ENCODE measurements at regions not wholly inside any gene's neighbourhood (a gene's known extent, or its start where the extent isn't known, plus 50 kb on each side); places are given as distances from the start of the nearest gene placed in this dataset.

DNA sequence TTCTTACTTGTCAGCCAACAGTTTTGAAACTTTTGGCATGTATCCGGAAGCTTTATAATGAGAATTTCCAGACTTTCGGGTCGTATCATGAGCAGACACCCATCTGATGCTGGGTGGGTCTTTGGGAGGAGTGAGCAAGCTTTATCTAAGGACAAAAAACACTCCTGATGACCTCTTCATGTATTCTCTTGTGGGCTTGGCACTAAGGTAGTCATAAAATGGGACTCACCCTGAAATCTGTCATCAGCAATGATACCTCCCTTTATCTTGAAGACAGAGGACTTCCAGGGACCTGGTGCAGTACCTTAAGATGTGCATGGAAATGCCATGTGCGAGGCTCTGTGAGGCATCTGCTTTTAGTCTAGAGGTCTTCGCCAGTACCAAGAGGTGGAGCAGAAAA lies 346.3 kb upstream of the PPARGC1A start:
- Mint-ChIP-seq H3K4me1 (no peaks in the 10 kb centered on the region), H3K36me3 (ENCODE audit: low read depth) (no peaks in the 10 kb centered on the region), H3K27ac (no peak overlapping the region), H3K4me3 (no peak overlapping the region), H3K9me3 (no peaks in the 10 kb centered on the region), H3K27me3 (no peaks in the 10 kb centered on the region)
- ChIA-PET CTCF (no interaction called here), POLR2A (no interaction called here)
- no peak for DNase-seq

DNA sequence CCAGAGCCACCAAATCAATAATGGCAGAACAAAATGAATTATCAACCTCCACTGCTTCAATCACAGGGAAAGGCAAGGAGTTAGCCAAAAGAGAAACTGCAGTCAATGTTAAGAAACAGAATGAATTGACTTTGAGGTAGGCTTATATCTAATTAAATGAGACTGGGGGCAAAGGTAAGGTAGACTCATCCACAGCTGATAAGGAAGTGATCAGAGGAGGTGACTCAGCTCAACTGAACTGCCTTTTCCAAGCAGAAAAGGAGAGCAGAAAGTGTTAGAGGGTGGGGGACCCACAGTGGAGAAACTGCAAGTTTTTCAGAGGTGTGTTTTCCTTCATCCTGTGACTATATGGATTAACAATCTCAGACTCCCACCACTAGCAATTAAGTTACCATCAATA lies 345.8 kb upstream of the PPARGC1A start:
- Mint-ChIP-seq H3K27ac (no peak overlapping the region), H3K36me3 (ENCODE audit: low read depth) (no peaks in the 10 kb centered on the region), H3K4me1 (no peaks in the 10 kb centered on the region), H3K4me3 (no peak overlapping the region), H3K27me3 (no peaks in the 10 kb centered on the region), H3K9me3 (no peaks in the 10 kb centered on the region)
- CTCF ChIA-PET, result no interaction called here
- no peak for DNase-seq
- POLR2A ChIA-PET, result no interaction called here

DNA sequence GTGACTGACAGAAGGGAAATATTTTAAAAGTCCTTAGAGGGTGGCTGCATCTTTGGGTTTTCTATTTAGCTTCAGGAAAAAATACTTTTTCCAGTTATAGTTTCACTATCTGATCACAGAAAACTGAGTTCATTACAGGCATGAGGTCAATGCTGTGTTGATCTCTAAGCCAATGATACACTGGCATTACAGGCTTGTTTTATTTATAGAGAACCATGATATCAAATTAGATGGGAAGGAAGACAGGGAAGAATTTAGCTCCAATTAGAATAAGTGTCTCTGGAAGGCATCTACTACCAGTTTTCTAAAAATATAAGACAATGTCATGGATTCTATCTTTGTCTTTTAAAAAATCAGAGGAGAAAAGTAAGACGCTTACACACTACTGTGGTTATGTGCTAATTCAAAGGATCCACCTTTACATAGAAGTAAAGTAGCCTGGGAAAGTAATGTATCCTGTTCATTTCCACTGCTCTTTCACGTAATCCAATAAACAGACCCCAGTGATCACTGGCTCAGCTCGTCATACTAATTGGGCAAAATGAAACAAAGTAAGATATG lies 344.5 kb upstream of the PPARGC1A start:
- no peak overlapping the region for H3K27ac Mint-ChIP-seq
- no peak overlapping the region for H3K4me3 Mint-ChIP-seq
- ChIA-PET POLR2A (no interaction called here), CTCF (no interaction called here)
- no peaks in the 10 kb centered on the region for H3K4me1 Mint-ChIP-seq
- no peaks in the 10 kb centered on the region for H3K27me3 Mint-ChIP-seq
- DNase-seq, result no peak
- no peaks in the 10 kb centered on the region for H3K9me3 Mint-ChIP-seq
- H3K36me3 Mint-ChIP-seq (ENCODE audit: low read depth), result no peaks in the 10 kb centered on the region

DNA sequence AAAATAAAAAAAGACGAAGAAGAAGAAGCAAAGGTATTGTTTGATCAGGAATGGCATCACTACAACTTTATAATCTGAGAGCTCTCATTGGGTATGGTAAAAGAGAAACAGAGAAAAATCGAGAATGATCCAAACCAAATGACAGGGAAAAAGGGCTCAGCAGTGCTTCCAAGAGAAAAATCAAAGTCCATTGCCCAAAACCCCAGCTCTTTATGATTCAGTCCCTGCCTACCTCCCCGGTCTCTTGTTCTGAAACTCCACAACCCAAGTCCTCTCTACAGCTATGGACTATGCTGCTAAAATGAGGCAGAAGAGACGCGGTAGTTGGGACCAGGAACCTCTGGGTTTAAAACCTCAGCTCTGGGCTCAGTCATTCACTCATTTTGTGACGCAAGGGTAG lies 341.1 kb upstream of the PPARGC1A start:
- H3K9me3 Mint-ChIP-seq, result peaks cover 2% of the 10 kb centered on the region
- POLR2A ChIA-PET, result no interaction called here
- no peaks in the 10 kb centered on the region for H3K27me3 Mint-ChIP-seq
- CTCF ChIA-PET, result no interaction called here
- H3K4me3 Mint-ChIP-seq, result no peak overlapping the region
- H3K4me1 Mint-ChIP-seq, result no peaks in the 10 kb centered on the region
- no peak overlapping the region for H3K27ac Mint-ChIP-seq
- DNase-seq, result no peak
- no peaks in the 10 kb centered on the region for H3K36me3 Mint-ChIP-seq (ENCODE audit: low read depth)

DNA sequence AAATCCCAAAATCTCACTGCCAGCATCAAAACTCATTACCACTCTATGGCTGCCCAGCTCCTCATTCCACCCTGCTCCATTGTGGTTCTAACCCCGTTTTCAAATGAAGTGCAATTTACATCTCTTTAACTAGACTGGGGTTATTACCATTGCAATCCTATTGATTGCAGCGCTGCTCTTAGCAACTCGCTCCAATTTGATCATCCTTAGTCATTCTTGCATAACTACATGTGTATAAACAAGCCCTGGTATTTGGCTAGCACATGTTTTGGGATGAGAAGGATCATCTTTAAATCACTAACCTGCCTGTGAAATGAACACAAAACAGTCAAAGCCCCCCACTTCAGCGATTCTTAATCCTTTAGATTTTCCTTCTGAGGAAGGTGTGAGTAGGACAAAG lies 340.1 kb upstream of the PPARGC1A start:
- no peaks in the 10 kb centered on the region for H3K36me3 Mint-ChIP-seq (ENCODE audit: low read depth)
- no peaks in the 10 kb centered on the region for H3K4me1 Mint-ChIP-seq
- CTCF ChIA-PET, result no interaction called here

DNA sequence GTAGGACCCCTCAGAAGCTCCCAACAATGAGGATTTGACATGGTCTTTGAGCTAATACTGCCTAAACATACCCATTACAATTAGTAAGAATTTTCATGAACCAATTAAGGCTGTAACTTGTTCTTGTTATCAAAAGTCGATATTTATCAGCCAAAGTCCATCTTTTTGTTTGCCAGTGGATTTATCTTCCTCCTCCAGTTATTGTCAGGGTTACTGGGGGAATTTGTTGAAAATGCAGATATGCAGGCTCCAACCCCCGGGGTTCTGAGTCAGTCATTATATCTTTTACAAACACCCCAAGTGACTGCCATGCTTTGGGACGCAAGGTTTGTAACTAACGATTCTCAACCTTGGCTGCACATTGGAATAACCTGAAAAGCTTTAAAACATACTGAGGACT lies 338.8 kb upstream of the PPARGC1A start:
- H3K4me1 Mint-ChIP-seq, result no peaks in the 10 kb centered on the region
- ChIA-PET CTCF (no interaction called here), POLR2A (no interaction called here)
- H3K9me3 Mint-ChIP-seq, result peaks cover 4% of the 10 kb centered on the region
- H3K27me3 Mint-ChIP-seq, result no peaks in the 10 kb centered on the region
- H3K4me3 Mint-ChIP-seq, result no peak overlapping the region
- no peaks in the 10 kb centered on the region for H3K36me3 Mint-ChIP-seq (ENCODE audit: low read depth)
- no peak for DNase-seq
- no peak overlapping the region for H3K27ac Mint-ChIP-seq

More for the DNA sequence above, 340.1 kb upstream of the PPARGC1A start:
- no peaks in the 10 kb centered on the region for H3K27me3 Mint-ChIP-seq
- H3K4me3 Mint-ChIP-seq, result no peak overlapping the region
- POLR2A ChIA-PET, result no interaction called here
- H3K27ac Mint-ChIP-seq, result no peak overlapping the region
- DNase-seq, result no peak
- H3K9me3 Mint-ChIP-seq, result peaks cover 2% of the 10 kb centered on the region

DNA sequence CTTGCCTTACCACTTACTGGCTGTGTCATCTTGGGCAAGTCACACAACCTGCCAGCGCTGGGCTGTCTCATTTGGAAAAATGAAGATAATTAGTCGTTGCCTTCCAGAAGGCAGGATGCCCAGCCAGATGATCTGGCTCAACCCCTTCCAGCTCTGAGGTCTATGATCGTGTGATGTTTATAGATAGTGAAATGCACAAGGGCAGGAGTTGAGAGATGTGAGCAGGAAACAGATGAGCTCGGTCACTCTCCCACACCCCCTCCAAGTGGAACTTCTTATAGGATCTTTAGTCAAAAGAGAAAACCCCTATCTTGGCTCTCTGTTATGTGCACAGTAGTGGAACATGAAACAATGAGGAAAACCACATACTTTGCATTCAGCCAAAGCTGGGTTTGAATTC lies 336.8 kb upstream of the PPARGC1A start:
- Mint-ChIP-seq H3K27me3 (no peaks in the 10 kb centered on the region), H3K36me3 (ENCODE audit: low read depth) (no peaks in the 10 kb centered on the region), H3K4me1 (no peaks in the 10 kb centered on the region), H3K9me3 (peaks cover 4% of the 10 kb centered on the region), H3K27ac (no peak overlapping the region), H3K4me3 (no peak overlapping the region)
- ChIA-PET POLR2A (no interaction called here), CTCF (no interaction called here)
- no peak for DNase-seq

DNA sequence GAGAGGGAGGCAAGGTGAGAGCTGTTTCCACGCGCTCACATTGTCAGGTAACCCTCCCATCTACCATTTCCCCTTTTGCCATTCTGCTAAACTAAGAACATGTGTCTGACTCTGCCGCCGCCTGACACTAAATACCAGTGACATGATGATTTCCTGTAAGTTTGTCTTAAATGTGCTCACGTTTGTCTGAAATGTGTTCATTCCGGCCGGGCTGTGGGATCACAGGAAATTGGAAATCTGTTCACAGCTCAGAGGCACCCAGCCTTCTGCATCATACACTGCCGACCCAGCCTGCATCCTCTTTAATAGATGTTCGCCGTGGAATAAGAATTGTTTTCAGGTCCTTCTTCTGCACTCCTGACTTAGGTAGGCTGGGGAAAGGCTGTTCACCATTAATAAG lies 336.2 kb upstream of the PPARGC1A start:
- no peaks in the 10 kb centered on the region for H3K27me3 Mint-ChIP-seq
- DNase-seq, result no peak
- H3K27ac Mint-ChIP-seq, result no peak overlapping the region
- CTCF ChIA-PET, result no interaction called here
- no peak overlapping the region for H3K4me3 Mint-ChIP-seq
- peaks cover 4% of the 10 kb centered on the region for H3K9me3 Mint-ChIP-seq
- H3K36me3 Mint-ChIP-seq (ENCODE audit: low read depth), result no peaks in the 10 kb centered on the region
- no peaks in the 10 kb centered on the region for H3K4me1 Mint-ChIP-seq
- POLR2A ChIA-PET, result no interaction called here

DNA sequence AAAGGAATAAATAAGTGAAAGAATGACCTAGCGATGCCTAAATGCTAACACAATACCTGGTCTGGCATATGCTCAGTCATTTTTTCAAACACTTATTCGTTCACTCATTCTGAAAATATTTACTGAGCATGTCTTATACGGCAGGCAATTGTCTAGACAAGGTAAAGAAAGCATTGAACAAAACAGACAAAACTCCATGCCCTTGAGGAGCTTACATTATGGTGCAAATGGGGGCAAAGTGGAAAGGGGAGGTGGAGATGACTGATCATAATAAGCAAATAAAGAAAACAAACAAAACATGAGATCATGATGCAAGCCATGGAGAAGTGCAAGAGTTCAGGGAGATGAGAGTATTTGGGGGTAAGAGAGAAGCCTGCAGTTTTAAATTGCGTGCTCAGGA lies 334.6 kb upstream of the PPARGC1A start:
- Mint-ChIP-seq H3K36me3 (ENCODE audit: low read depth) (no peaks in the 10 kb centered on the region), H3K9me3 (peaks cover 4% of the 10 kb centered on the region), H3K4me3 (no peak overlapping the region), H3K27ac (no peak overlapping the region), H3K27me3 (no peaks in the 10 kb centered on the region), H3K4me1 (no peaks in the 10 kb centered on the region)
- ChIA-PET CTCF (interaction anchor here (0.5 kb wide), 1 partner anchor 20 kb away, joined by 4 read pairs; no protein-coding TSS in a partner anchor), POLR2A (interaction anchor here (0.7 kb wide), 1 partner anchor 1148 kb away, joined by 4 read pairs; no protein-coding TSS in a partner anchor)
- DNase-seq, result no peak

DNA sequence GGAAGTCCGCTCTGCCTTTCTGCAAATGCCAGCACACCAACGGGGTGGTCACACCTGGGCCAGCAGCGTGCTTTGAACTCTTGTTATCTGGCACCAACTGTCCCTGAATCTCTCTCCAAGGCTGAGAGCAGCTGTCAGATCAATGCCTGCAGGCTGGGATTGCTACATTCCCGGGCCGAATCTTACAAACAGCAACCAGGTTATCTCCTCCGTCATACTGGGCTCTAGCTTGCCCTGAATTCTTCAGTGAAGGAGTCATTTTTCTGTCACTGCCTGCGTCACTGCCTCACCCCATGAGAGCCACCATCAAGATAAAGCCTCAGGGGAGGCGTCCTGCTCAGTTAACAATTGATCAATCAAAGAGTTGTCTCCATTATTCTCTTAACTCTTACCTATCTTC lies 329.4 kb upstream of the PPARGC1A start:
- Mint-ChIP-seq H3K9me3 (no peaks in the 10 kb centered on the region), H3K27me3 (no peaks in the 10 kb centered on the region), H3K27ac (no peak overlapping the region), H3K4me3 (no peak overlapping the region), H3K36me3 (ENCODE audit: low read depth) (no peaks in the 10 kb centered on the region), H3K4me1 (no peaks in the 10 kb centered on the region)
- DNase-seq, result no peak
- ChIA-PET CTCF (no interaction called here), POLR2A (no interaction called here)

DNA sequence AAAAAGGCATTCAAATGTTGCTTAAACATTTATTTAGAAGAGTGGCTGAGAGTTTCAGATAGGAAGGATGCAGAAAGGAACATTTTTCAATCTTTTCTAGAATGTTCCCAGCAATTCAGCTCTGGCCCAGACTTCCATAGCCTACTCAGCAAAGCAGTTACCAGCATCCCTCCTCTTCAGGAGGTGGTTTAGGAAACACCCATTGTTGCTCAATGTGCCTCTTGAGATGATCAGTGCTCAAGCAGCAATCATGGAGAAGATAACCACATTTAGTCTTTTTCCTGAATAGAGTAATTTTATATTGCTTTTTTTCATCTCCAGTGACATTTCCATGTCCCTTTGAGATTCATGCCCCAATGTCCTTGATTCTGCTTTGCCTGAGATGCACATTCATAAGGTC lies 328.7 kb upstream of the PPARGC1A start:
- Mint-ChIP-seq H3K4me3 (no peak overlapping the region), H3K4me1 (no peaks in the 10 kb centered on the region), H3K9me3 (no peaks in the 10 kb centered on the region), H3K27me3 (no peaks in the 10 kb centered on the region), H3K36me3 (ENCODE audit: low read depth) (no peaks in the 10 kb centered on the region), H3K27ac (no peak overlapping the region)
- no peak for DNase-seq
- CTCF ChIA-PET, result no interaction called here
- POLR2A ChIA-PET, result no interaction called here

DNA sequence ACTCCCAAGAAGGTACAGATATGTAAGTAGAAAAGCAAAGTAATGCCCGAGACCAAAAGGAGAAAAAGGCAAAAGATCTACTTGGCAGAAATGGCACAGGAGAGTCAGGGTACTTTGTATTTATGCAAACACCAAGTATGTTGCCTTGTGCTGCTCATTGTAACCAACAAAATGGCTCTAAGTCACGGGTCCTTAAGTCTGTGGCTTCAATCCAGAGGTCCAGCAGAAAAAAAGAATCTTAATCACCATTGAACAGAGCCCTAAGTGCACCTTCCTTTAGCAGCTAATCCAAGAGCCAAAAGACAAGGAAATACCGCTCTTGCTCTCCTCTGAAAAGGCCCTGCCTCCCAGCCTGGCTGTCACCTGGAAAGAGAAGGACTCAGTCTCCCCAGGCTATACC lies 324.9 kb upstream of the PPARGC1A start:
- H3K9me3 Mint-ChIP-seq, result no peaks in the 10 kb centered on the region
- no peak overlapping the region for H3K27ac Mint-ChIP-seq
- H3K27me3 Mint-ChIP-seq, result no peaks in the 10 kb centered on the region
- H3K4me1 Mint-ChIP-seq, result no peaks in the 10 kb centered on the region
- ChIA-PET POLR2A (no interaction called here), CTCF (no interaction called here)
- no peak for DNase-seq
- no peaks in the 10 kb centered on the region for H3K36me3 Mint-ChIP-seq (ENCODE audit: low read depth)
- no peak overlapping the region for H3K4me3 Mint-ChIP-seq

DNA sequence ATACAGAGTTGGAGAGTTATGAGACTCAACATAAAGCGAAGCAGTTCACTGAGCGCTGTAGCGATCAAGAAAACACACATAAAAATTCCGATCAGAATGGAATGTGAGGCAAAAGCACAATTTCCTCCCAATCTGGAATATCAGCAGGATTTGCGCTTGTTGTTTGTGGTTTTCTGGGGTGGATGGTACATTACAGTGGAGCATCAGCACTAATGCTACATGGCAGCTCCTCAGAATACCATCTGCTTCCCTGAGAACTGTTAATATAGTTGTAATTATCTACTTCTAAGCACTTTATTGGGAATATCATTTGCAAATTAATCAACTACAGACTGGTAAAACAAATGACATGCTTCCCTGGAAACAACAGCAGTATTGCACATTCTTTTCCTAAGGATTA lies 324.1 kb upstream of the PPARGC1A start:
- Mint-ChIP-seq H3K27me3 (no peaks in the 10 kb centered on the region), H3K4me1 (no peaks in the 10 kb centered on the region), H3K36me3 (ENCODE audit: low read depth) (no peaks in the 10 kb centered on the region), H3K27ac (no peak overlapping the region), H3K9me3 (no peaks in the 10 kb centered on the region), H3K4me3 (no peak overlapping the region)
- CTCF ChIA-PET, result no interaction called here
- POLR2A ChIA-PET, result no interaction called here
- no peak for DNase-seq

DNA sequence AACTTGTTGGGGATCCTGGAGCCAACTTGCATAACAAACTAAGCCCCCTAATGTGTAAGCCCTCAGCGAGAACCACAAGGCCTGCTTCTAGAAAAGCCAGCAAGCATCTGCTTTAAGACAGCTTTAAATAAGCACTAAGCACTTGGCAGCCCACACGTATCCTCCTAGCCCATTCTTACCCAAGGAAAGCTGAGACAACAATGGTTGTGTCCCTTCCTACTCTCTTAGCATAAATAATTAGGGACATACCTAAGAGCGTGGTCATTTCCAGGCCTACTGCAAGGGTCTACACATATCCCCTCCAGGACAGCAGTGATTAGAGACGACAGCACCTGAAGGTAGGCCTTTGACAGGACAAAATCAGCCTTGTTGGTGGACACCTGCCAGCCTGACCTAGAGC lies 322.8 kb upstream of the PPARGC1A start:
- Mint-ChIP-seq H3K36me3 (ENCODE audit: low read depth) (no peaks in the 10 kb centered on the region), H3K27me3 (no peaks in the 10 kb centered on the region), H3K9me3 (no peaks in the 10 kb centered on the region), H3K27ac (no peak overlapping the region), H3K4me3 (no peak overlapping the region), H3K4me1 (no peaks in the 10 kb centered on the region)
- DNase-seq, result no peak
- ChIA-PET POLR2A (no interaction called here), CTCF (no interaction called here)

DNA sequence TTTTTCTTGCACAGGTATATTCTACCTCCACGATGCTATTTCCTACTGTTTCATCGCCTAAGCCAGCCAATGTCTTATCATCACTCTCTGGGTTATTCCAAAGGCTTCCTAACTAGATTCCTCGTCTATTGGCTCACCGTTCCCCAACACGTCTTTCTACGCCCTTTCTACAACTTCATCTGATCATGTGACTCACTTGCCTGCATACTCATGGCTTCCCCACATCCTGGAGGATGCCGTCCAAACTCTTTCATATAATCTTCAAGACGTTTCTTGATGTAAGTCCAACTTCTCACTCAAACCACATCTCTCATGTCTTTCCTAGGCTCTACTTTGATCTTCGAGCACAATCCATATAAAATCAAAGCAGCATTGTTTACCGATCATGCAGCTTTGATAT lies 322.0 kb upstream of the PPARGC1A start:
- DNase-seq, result no peak
- CTCF ChIA-PET, result no interaction called here
- POLR2A ChIA-PET, result no interaction called here

More for the DNA sequence above, 322.0 kb upstream of the PPARGC1A start:
- Mint-ChIP-seq H3K9me3 (no peaks in the 10 kb centered on the region), H3K4me3 (no peak overlapping the region), H3K27me3 (no peaks in the 10 kb centered on the region), H3K36me3 (ENCODE audit: low read depth) (no peaks in the 10 kb centered on the region), H3K27ac (no peak overlapping the region), H3K4me1 (no peaks in the 10 kb centered on the region)

Data from activated CD4-positive, alpha-beta T cell treated with anti-CD3 and anti-CD28 coated beads, Interleukin-2, amount 10 ng/mL, durations not matched to agents 7 days and 5 days (primary cell).